HCT116 (cell line): ENCODE measurements at regions not wholly inside any gene's neighbourhood (a gene's known extent, or its start where the extent isn't known, plus 50 kb on each side); places are given as distances from the start of the nearest gene placed in this dataset.

Experiments used
- ATAC-seq: fragments of 200-7000 bp; cut with Tn5 transposase; 2 replicates; pipeline ENCODE4 v1.9.1; 2020; ENCODE audit warnings: mild to moderate bottlenecking, moderate library complexity
- BruUV-seq: library from RNA; stranded (reverse); fragments of 400-500 nt; replicated peaks from 2 replicates; lab custom pipeline; 2021; lab: Mats Ljungman, UMichigan
- CTCF ChIA-PET: fragments of 300-600 bp; sonication (Branson Sonifier 250); formaldehyde crosslinking; loops from one replicate; lab custom pipeline; 2021; ENCODE audit warnings: antibody characterized with exemption; lab: Charles Lee
- POLR2A ChIA-PET: fragments of 300-600, 350-600 bp; sonication (Branson Sonifier 250); formaldehyde crosslinking; loops from one replicate; lab custom pipeline; 2021; ENCODE audit warnings: antibody characterized with exemption; lab: Charles Lee
- RAD21 ChIA-PET, 2 experiments: fragments of 300-600 bp; sonication (Branson Sonifier 250); formaldehyde crosslinking; loops; one replicate each; lab custom pipeline; 2023; ENCODE audit warnings: low total read pairs in 2 of 2; ENCODE audit not compliant: uncharacterized antibody in 2 of 2, unreplicated experiment in 2 of 2, low non-redundant PET in 1 of 2; lab: Charles Lee
- DNase-seq: peaks from one replicate; pipeline ENCODE4 v3.0.0-alpha.2; 2010; ENCODE audit warnings: low read depth, low spot score
- H2AFZ ChIP-seq: fragments of 200-600 bp; shearing (Covaris generic), sonication (generic); 2 replicates; pipeline ENCODE4 v1.6.1; 2017; ENCODE audit warnings: low read depth, mixed run types, mixed read lengths, antibody characterized with exemption, low read length; ENCODE audit not compliant: poor library complexity, severe bottlenecking
- H3K27ac ChIP-seq: 2 replicates; pipeline ENCODE4 v1.5.1; 2012; ENCODE audit warnings: low read depth, low read length
- H3K27me3 ChIP-seq: fragments of 200-600 bp; sonication (generic); 2 replicates; pipeline ENCODE4 v1.6.1; 2016; ENCODE audit warnings: mixed run types, low read length, mixed read lengths; ENCODE audit not compliant: insufficient read depth
- H3K36me3 ChIP-seq, 2 experiments: fragments of 200-500 bp in 1 of 2; fragments of 200-600 bp in 1 of 2; sonication (Bioruptor generic) in 1 of 2; sonication (generic) in 1 of 2; 2 replicates each; pipeline versions ENCODE4 v1.5.1 to v1.6.1; 2014 to 2016; ENCODE audit warnings: low read length in 2 of 2, inconsistent platforms in 1 of 2, mixed read lengths in 1 of 2, mixed run types in 1 of 2; ENCODE audit not compliant: insufficient read depth in 2 of 2, control insufficient read depth in 1 of 2
- H3K4me1 ChIP-seq, 2 experiments: fragments of 200-600 bp in 1 of 2; sonication (generic) in 1 of 2; 2 replicates each; pipeline versions ENCODE4 v1.5.1 to v1.6.1; 2012 to 2017; ENCODE audit warnings: low read length in 2 of 2, inconsistent platforms in 1 of 2, mild to moderate bottlenecking in 1 of 2, mixed read lengths in 1 of 2, mixed run types in 1 of 2, moderate library complexity in 1 of 2; ENCODE audit not compliant: insufficient read depth in 2 of 2, control insufficient read depth in 1 of 2
- H3K4me2 ChIP-seq: fragments of 200-600 bp; sonication (generic); 2 replicates; pipeline ENCODE4 v1.6.1; 2017; ENCODE audit warnings: mixed run types, low read length, mixed read lengths
- H3K4me3 ChIP-seq, 2 experiments: fragments of 200-600 bp in 1 of 2; sonication (generic) in 1 of 2; replicated peaks in 1 of 2; 2 replicates each; pipeline ENCODE4 v1.5.1; 2011 to 2016; ENCODE audit warnings: low read length in 2 of 2, control low read depth in 1 of 2, low read depth in 1 of 2, mild to moderate bottlenecking in 1 of 2, mixed read lengths in 1 of 2, mixed run types in 1 of 2
- H3K79me2 ChIP-seq: fragments of 200-600 bp; sonication (generic); 2 replicates; pipeline ENCODE4 v1.6.1; 2017; ENCODE audit warnings: mild to moderate bottlenecking, mixed run types, low read length, moderate library complexity, mixed read lengths; ENCODE audit not compliant: insufficient read depth
- H3K9ac ChIP-seq: fragments of 200-600 bp; sonication (generic); 2 replicates; pipeline ENCODE4 v1.6.1; 2016; ENCODE audit warnings: low read length, mixed read lengths
- H3K9me2 ChIP-seq: fragments of 200-600 bp; sonication (generic), shearing (Covaris generic); 2 replicates; pipeline ENCODE4 v1.6.1; 2017; ENCODE audit warnings: mixed run types, mild to moderate bottlenecking, moderate library complexity; ENCODE audit not compliant: insufficient read depth
- H3K9me3 ChIP-seq, 2 experiments: fragments of 200-500 bp in 1 of 2; fragments of 200-600 bp in 1 of 2; sonication (Bioruptor generic) in 1 of 2; sonication (generic) in 1 of 2; 2 replicates each; pipeline ENCODE4 v1.6.1; 2014 to 2017; ENCODE audit warnings: low read length in 2 of 2, mixed read lengths in 2 of 2, inconsistent platforms in 1 of 2, low read depth in 1 of 2, mild to moderate bottlenecking in 1 of 2, mixed run types in 1 of 2, moderate library complexity in 1 of 2; ENCODE audit not compliant: control insufficient read depth in 1 of 2, insufficient read depth in 1 of 2
- H4K20me1 ChIP-seq: fragments of 200-600 bp; sonication (generic), shearing (Covaris generic); 2 replicates; pipeline ENCODE4 v1.6.1; 2017; ENCODE audit warnings: mixed run types, mild to moderate bottlenecking, moderate library complexity; ENCODE audit not compliant: insufficient read depth
- ATF3 ChIP-seq: IDR thresholded peaks from 2 replicates; pipeline ENCODE4 v1.6.1; 2012
- CEBPB ChIP-seq: IDR thresholded peaks from 2 replicates; pipeline ENCODE4 v1.6.1; 2012; ENCODE audit warnings: low read depth
- EGR1 ChIP-seq: IDR thresholded peaks from 2 replicates; pipeline ENCODE4 v1.6.1; 2012; ENCODE audit warnings: low read depth
- ELF1 ChIP-seq: IDR thresholded peaks from 2 replicates; pipeline ENCODE4 v1.6.1; 2012; ENCODE audit warnings: low read depth, borderline replicate concordance
- EZH2 ChIP-seq: fragments of 200-600 bp; sonication (generic); IDR thresholded peaks from 2 replicates; pipeline ENCODE4 v1.6.1; 2017; ENCODE audit warnings: antibody characterized with exemption, mixed run types
- FOSL1 ChIP-seq: IDR thresholded peaks from 2 replicates; pipeline ENCODE4 v1.6.1; 2012; ENCODE audit warnings: low read depth
- JUND ChIP-seq: IDR thresholded peaks from 2 replicates; pipeline ENCODE4 v1.6.1; 2012
- POLR2AphosphoS5 ChIP-seq: IDR thresholded peaks from 2 replicates; pipeline ENCODE4 v1.6.1; 2011; ENCODE audit warnings: mild to moderate bottlenecking, low read depth, low read length, moderate library complexity
- RAD21 ChIP-seq: IDR thresholded peaks from 2 replicates; pipeline ENCODE4 v1.6.1; 2012; ENCODE audit warnings: low read depth, mild to moderate bottlenecking
- SIN3A ChIP-seq: IDR thresholded peaks from 2 replicates; pipeline ENCODE4 v1.6.1; 2012; ENCODE audit warnings: low read depth
- SRF ChIP-seq: IDR thresholded peaks from 2 replicates; pipeline ENCODE4 v1.6.1; 2012; ENCODE audit warnings: low read depth
- TCF7L2 ChIP-seq: IDR thresholded peaks from 2 replicates; pipeline ENCODE4 v1.7.0; 2011; ENCODE audit warnings: borderline replicate concordance, inconsistent platforms; ENCODE audit not compliant: insufficient read depth, insufficient read length; ENCODE audit errors: extremely low read depth
- YY1 ChIP-seq: IDR thresholded peaks from 2 replicates; pipeline ENCODE4 v1.6.1; 2011; ENCODE audit warnings: low read length, low read depth, moderate library complexity, mild to moderate bottlenecking; ENCODE audit not compliant: insufficient replicate concordance; ENCODE audit errors: extremely low read depth
- ZFX ChIP-seq: fragments of 450-650 bp; IDR thresholded peaks from 2 replicates; pipeline ENCODE4 v1.6.1; 2017
- ZNF274 ChIP-seq: fragments of 200-500 bp; sonication (Bioruptor generic); IDR thresholded peaks from 2 replicates; pipeline ENCODE4 v1.6.1; 2014; ENCODE audit warnings: mild to moderate bottlenecking, low read depth, low read length, inconsistent platforms
- intact Hi-C: fragments of 100-400 bp; cut with micrococcal nuclease; formaldehyde crosslinking; loops from 2 replicates; pipeline ENCODE4 v1.10.0; 2022
- TF ChIP-seq, protein P1 (sequence below), 3 experiments: fragments of 200-600 bp in 1 of 3; sonication (generic) in 1 of 3; IDR thresholded peaks in 2 of 3; conservative IDR thresholded peaks in 1 of 3; 2 replicates each; pipeline ENCODE4 v1.5.1; 2012 to 2017; ENCODE audit warnings: low read depth in 2 of 3, low read length in 2 of 3, antibody characterized with exemption in 1 of 3, borderline replicate concordance in 1 of 3, control low read depth in 1 of 3, mild to moderate bottlenecking in 1 of 3, mixed read lengths in 1 of 3, mixed run types in 1 of 3, moderate library complexity in 1 of 3; ENCODE audit not compliant: insufficient read depth in 1 of 3
- TF ChIP-seq, protein P2 (sequence below): IDR thresholded peaks from 2 replicates; pipeline ENCODE4 v1.6.1; 2011; ENCODE audit warnings: mild to moderate bottlenecking, low read length, moderate library complexity; ENCODE audit not compliant: insufficient replicate concordance; ENCODE audit errors: extremely low read depth

- Histone ChIP-seq H3K27me3 (no peaks in the 10 kb centered on the region), H2AFZ (no peak overlapping the region), H3K9ac (no peak overlapping the region), H3K9me3 (peaks cover 0 to 18% of the 10 kb centered on the region in 2 experiments; a peak in 2 of 4 replicates), H3K27ac (no peak overlapping the region), H3K36me3 (no peaks in the 10 kb centered on the region), H3K4me1 (no peaks in the 10 kb centered on the region), H3K4me2 (no peak overlapping the region), H3K79me2 (no peaks in the 10 kb centered on the region), H4K20me1 (no peaks in the 10 kb centered on the region), H3K4me3 (no peak overlapping the region), H3K9me2 (no peaks in the 10 kb centered on the region)
- ChIA-PET CTCF (no interaction called here), POLR2A (no interaction called here), RAD21 (no interaction called here)
- ATAC-seq (no peak), DNase-seq (no peak)
- no TSS peak for BruUV-seq
- intact Hi-C loops: no loop called here
- TF ChIP-seq FOSL1 (no peak), ZNF274 (no peak), EZH2 (no peak), YY1 (no peak), ATF3 (no peak), ZFX (no peak), TCF7L2 (no peak), ELF1 (no peak), POLR2AphosphoS5 (no peak), RAD21 (no peak), EGR1 (no peak), SRF (no peak), SIN3A (no peak), CEBPB (no peak), JUND (no peak)
- TF ChIP-seq, protein P1, sequence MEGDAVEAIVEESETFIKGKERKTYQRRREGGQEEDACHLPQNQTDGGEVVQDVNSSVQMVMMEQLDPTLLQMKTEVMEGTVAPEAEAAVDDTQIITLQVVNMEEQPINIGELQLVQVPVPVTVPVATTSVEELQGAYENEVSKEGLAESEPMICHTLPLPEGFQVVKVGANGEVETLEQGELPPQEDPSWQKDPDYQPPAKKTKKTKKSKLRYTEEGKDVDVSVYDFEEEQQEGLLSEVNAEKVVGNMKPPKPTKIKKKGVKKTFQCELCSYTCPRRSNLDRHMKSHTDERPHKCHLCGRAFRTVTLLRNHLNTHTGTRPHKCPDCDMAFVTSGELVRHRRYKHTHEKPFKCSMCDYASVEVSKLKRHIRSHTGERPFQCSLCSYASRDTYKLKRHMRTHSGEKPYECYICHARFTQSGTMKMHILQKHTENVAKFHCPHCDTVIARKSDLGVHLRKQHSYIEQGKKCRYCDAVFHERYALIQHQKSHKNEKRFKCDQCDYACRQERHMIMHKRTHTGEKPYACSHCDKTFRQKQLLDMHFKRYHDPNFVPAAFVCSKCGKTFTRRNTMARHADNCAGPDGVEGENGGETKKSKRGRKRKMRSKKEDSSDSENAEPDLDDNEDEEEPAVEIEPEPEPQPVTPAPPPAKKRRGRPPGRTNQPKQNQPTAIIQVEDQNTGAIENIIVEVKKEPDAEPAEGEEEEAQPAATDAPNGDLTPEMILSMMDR (IDR thresholded peaks at IDR 0.05 in 2 of 3, conservative IDR thresholded peaks at IDR 0.05 in 1 of 3; ENCODE audit: borderline replicate concordance in 1 of 3, insufficient read depth in 1 of 3, low read depth in 2 of 3, low read length in 2 of 3): no peak
- TF ChIP-seq, protein P2, sequence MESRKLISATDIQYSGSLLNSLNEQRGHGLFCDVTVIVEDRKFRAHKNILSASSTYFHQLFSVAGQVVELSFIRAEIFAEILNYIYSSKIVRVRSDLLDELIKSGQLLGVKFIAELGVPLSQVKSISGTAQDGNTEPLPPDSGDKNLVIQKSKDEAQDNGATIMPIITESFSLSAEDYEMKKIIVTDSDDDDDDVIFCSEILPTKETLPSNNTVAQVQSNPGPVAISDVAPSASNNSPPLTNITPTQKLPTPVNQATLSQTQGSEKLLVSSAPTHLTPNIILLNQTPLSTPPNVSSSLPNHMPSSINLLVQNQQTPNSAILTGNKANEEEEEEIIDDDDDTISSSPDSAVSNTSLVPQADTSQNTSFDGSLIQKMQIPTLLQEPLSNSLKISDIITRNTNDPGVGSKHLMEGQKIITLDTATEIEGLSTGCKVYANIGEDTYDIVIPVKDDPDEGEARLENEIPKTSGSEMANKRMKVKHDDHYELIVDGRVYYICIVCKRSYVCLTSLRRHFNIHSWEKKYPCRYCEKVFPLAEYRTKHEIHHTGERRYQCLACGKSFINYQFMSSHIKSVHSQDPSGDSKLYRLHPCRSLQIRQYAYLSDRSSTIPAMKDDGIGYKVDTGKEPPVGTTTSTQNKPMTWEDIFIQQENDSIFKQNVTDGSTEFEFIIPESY: no peak
These were observed 197.2 kb downstream of the GRXCR1 start for GRCh38 chr4:43089730-43090129.
